Body of pancreas (tissue), 4 donors: ENCODE measurements at regions not wholly inside any gene's neighbourhood (a gene's known extent, or its start where the extent isn't known, plus 50 kb on each side); places are given as distances from the start of the nearest gene placed in this dataset.

Source experiments
- POLR2A ChIP-seq, 3 donors: fragments of 450-650 bp; IDR thresholded peaks; one replicate each; pipeline ENCODE4 v1.6.1; 2016; ENCODE audit warnings: antibody characterized with exemption in 3 of 3, mild to moderate bottlenecking in 2 of 3
- TF ChIP-seq, protein P1 (sequence below), 7 experiments: fragments of 450-650 bp in 4 of 7; fragments of 200-600 bp in 3 of 7; sonication (generic) in 3 of 7; IDR thresholded peaks; one replicate each; pipeline ENCODE4 v1.5.1; 2016 to 2019; ENCODE audit warnings: antibody characterized with exemption in 7 of 7

DNA sequence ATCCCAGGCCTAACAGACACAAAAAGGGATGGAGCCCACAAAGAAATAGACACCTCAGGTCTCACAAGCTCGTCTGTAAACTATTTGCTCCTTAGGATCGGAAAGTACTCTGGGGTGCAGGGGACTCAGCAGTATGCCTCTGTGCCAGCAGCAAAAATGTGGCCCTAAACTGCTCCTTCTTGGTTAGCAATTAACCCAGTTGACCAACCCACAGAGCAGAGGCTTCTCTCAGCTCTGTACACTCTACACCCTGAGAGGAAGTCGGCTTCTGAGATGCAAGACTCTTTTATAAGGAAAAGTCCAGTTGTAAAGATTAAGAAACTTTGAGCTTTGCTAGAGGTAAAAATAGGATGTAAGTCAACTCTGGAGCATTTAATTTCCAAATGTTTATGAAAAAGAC is 156.3 kb upstream of the PRSS58 start:
- TF ChIP-seq, protein P1, sequence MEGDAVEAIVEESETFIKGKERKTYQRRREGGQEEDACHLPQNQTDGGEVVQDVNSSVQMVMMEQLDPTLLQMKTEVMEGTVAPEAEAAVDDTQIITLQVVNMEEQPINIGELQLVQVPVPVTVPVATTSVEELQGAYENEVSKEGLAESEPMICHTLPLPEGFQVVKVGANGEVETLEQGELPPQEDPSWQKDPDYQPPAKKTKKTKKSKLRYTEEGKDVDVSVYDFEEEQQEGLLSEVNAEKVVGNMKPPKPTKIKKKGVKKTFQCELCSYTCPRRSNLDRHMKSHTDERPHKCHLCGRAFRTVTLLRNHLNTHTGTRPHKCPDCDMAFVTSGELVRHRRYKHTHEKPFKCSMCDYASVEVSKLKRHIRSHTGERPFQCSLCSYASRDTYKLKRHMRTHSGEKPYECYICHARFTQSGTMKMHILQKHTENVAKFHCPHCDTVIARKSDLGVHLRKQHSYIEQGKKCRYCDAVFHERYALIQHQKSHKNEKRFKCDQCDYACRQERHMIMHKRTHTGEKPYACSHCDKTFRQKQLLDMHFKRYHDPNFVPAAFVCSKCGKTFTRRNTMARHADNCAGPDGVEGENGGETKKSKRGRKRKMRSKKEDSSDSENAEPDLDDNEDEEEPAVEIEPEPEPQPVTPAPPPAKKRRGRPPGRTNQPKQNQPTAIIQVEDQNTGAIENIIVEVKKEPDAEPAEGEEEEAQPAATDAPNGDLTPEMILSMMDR (IDR thresholded peaks at IDR 0.05), result no peak
- TF ChIP-seq POLR2A (IDR thresholded peaks at IDR 0.05), result no peak
